HG03175 (cell line): ENCODE measurements at regions not wholly inside any gene's neighbourhood (a gene's known extent, or its start where the extent isn't known, plus 50 kb on each side); places are given as distances from the start of the nearest gene placed in this dataset.
A peak's percentile ranks its signal among the peaks of the same experiment; 100 is the strongest.

Experiments
- ATAC-seq: cut with Tn5 transposase; IDR thresholded peaks from one replicate; pipeline ENCODE4 v1.9.1; 2021; ENCODE audit warnings: mild to moderate bottlenecking, moderate library complexity; ENCODE audit not compliant: unreplicated experiment

GRCh38 chr3:71893702-71894479 lies 108.9 kb upstream of the PROK2 start:
- ATAC-seq, result no peak

GRCh38 chr3:71893122-71893521 lies 108.2 kb upstream of the PROK2 start:
- ATAC-seq, result no peak

GRCh38 chr3:71891483-71891882 lies 106.5 kb upstream of the PROK2 start:
- no peak for ATAC-seq

- ATAC-seq, result no peak
Measured at GRCh38 chr3:71890356-71890931, 105.5 kb upstream of the PROK2 start.

- ATAC-seq, result no peak
Measured at GRCh38 chr3:71887256-71887655, 102.3 kb upstream of the PROK2 start.

- no peak for ATAC-seq
Measured at GRCh38 chr3:71885006-71885405, 100.1 kb upstream of the PROK2 start.

GRCh38 chr3:71881732-71882131 lies 96.8 kb upstream of the PROK2 start:
- ATAC-seq, result no peak

- no peak for ATAC-seq
Measured at GRCh38 chr3:71881041-71881440, 96.1 kb upstream of the PROK2 start.

- ATAC-seq, result no peak
Measured at GRCh38 chr3:71879089-71879488, 94.1 kb upstream of the PROK2 start.

GRCh38 chr3:71876135-71877105 lies 91.5 kb upstream of the PROK2 start:
- no peak for ATAC-seq

- peak; percentile 97 for ATAC-seq
Measured at GRCh38 chr3:71875461-71875947, 90.6 kb upstream of the PROK2 start.

- ATAC-seq, result no peak
Measured at GRCh38 chr3:71874618-71875017, 89.7 kb upstream of the PROK2 start.

GRCh38 chr3:71873093-71873611 lies 88.2 kb upstream of the PROK2 start:
- ATAC-seq, result no peak

GRCh38 chr3:71872256-71872655 lies 87.3 kb upstream of the PROK2 start:
- no peak for ATAC-seq

- no peak for ATAC-seq
Measured at GRCh38 chr3:71870966-71871512, 86.1 kb upstream of the PROK2 start.

- no peak for ATAC-seq
Measured at GRCh38 chr3:71868876-71869275, 83.9 kb upstream of the PROK2 start.

- ATAC-seq, result no peak
Measured at GRCh38 chr3:71865727-71866126, 80.8 kb upstream of the PROK2 start.

- ATAC-seq, result no peak
Measured at GRCh38 chr3:71863563-71864190, 78.7 kb upstream of the PROK2 start.

- no peak for ATAC-seq
Measured at GRCh38 chr3:71862371-71863140, 77.6 kb upstream of the PROK2 start.

- no peak for ATAC-seq
Measured at GRCh38 chr3:71859123-71859519, 74.2 kb upstream of the PROK2 start.
